ENCODE measurements at regions not wholly inside any gene's neighbourhood (a gene's known extent, or its start where the extent isn't known, plus 50 kb on each side); places are given as distances from the start of the nearest gene placed in this dataset.

GRCh38 chrX:103158317-103158621, 56.6 kb upstream of the BEX4 start:
- Histone ChIP-seq H3K36me3 (ENCODE audit: insufficient read depth) (no peaks in the 10 kb centered on the region), H3K27ac (ENCODE audit: low read depth) (no peak overlapping the region), H2AFZ (no peak overlapping the region), H3K27me3 (ENCODE audit: insufficient read depth) (no peaks in the 10 kb centered on the region), H3K4me2 (no peak overlapping the region), H3K9me2 (ENCODE audit: insufficient read depth) (no peaks in the 10 kb centered on the region), H4K20me1 (replicated peaks; ENCODE audit: insufficient read depth) (no peaks in the 10 kb centered on the region), H3K79me2 (replicated peaks; ENCODE audit: insufficient read depth) (no peaks in the 10 kb centered on the region), H3F3A (replicated peaks; ENCODE audit: low read depth) (no peaks in the 10 kb centered on the region), H3K4me3 (no peak overlapping the region), H3K4me1 (ENCODE audit: insufficient read depth) (no peaks in the 10 kb centered on the region; the same call in 1 of the 2 replicates)
- Mint-ChIP-seq H3K27ac (no peak overlapping the region), H3K36me3 (ENCODE audit: low read depth) (no peaks in the 10 kb centered on the region), H3K4me1 (peaks cover 9% of the 10 kb centered on the region; the same call in 2 of the 3 replicates), H3K9me3 (no peaks in the 10 kb centered on the region; the same call in 2 of the 3 replicates), H3K4me3 (no peak overlapping the region), H3K27me3 (ENCODE audit: insufficient read depth, low read depth, poor library complexity) (no peaks in the 10 kb centered on the region)
- ATAC-seq (no peak), DNase-seq (ENCODE audit: low spot score) (no peak)
- TF ChIP-seq EZH2 (IDR thresholded peaks at IDR 0.05; ENCODE audit: low read depth, unreplicated experiment) = no peak
- no peak for TF ChIP-seq NANOG (IDR thresholded peaks at IDR 0.05; ENCODE audit: borderline replicate concordance)
- TF ChIP-seq ZNF462 (CRISPR knock-in tag; IDR thresholded peaks at IDR 0.05) = no peak
- TF ChIP-seq EZH2phosphoT487 (IDR thresholded peaks at IDR 0.05; ENCODE audit: unreplicated experiment) = no peak
- no peak for TF ChIP-seq POLR2AphosphoS5 (IDR thresholded peaks at IDR 0.05; ENCODE audit: low read depth)
- TF ChIP-seq CTCF (conservative IDR thresholded peaks at IDR 0.05; ENCODE audit: low read depth in 2 of 2) = no peak

Measured in GM23338 (cell line).